Caco-2 (cell line): ENCODE measurements at regions not wholly inside any gene's neighbourhood (a gene's known extent, or its start where the extent isn't known, plus 50 kb on each side); places are given as distances from the start of the nearest gene placed in this dataset.

Experiments used
- BruUV-seq: library from RNA; stranded (reverse); fragments of 400-500 nt; replicated peaks from 2 replicates; lab custom pipeline; 2021; lab: Mats Ljungman, UMichigan
- CTCF ChIA-PET: fragments of 300-600 bp; sonication (Branson Sonifier 250); formaldehyde crosslinking; loops from one replicate; lab custom pipeline; 2022; ENCODE audit warnings: antibody characterized with exemption; lab: Charles Lee
- POLR2A ChIA-PET: fragments of 300-600 bp; sonication (Branson Sonifier 250); formaldehyde crosslinking; loops from one replicate; lab custom pipeline; 2022; ENCODE audit warnings: antibody characterized with exemption; lab: Charles Lee
- DNase-seq, 2 experiments: peaks; one replicate each; pipeline versions ENCODE4 v3.0.0 to v3.0.0-alpha.2; 2020 to 2022
- H3K27me3 ChIP-seq: replicated peaks from 2 replicates; pipeline ENCODE4 v1.6.0; 2011; ENCODE audit warnings: low read length; ENCODE audit not compliant: control insufficient read depth, insufficient read depth
- H3K36me3 ChIP-seq: 2 replicates; pipeline ENCODE4 v1.5.1; 2011; ENCODE audit warnings: low read length; ENCODE audit not compliant: control insufficient read depth, insufficient read depth
- H3K4me1 ChIP-seq: fragments of 250-450 bp; sonication (Bioruptor Pico); 2 replicates; pipeline ENCODE4 v1.5.1; 2020; ENCODE audit warnings: mild to moderate bottlenecking
- H3K4me3 ChIP-seq: 2 replicates; pipeline ENCODE4 v1.5.1; 2011; ENCODE audit warnings: low read depth, mild to moderate bottlenecking, control low read depth, low read length
- H3K9me3 ChIP-seq: fragments of 250-450 bp; sonication (Bioruptor Pico); 2 replicates; pipeline ENCODE4 v1.5.1; 2020; ENCODE audit warnings: mild to moderate bottlenecking, moderate library complexity
- H3K27ac Mint-ChIP-seq: one replicate; pipeline ENCODE4 v1.8.0; 2022; ENCODE audit warnings: mixed read lengths; ENCODE audit not compliant: unreplicated experiment
- H3K27me3 Mint-ChIP-seq: one replicate; pipeline ENCODE4 v1.8.0; 2022; ENCODE audit warnings: mixed read lengths; ENCODE audit not compliant: insufficient read depth, unreplicated experiment
- H3K36me3 Mint-ChIP-seq: one replicate; pipeline ENCODE4 v1.8.0; 2022; ENCODE audit warnings: mild to moderate bottlenecking, mixed read lengths; ENCODE audit not compliant: insufficient read depth, unreplicated experiment
- H3K4me1 Mint-ChIP-seq: one replicate; pipeline ENCODE4 v1.8.0; 2022; ENCODE audit warnings: low read depth, mixed read lengths; ENCODE audit not compliant: unreplicated experiment
- H3K4me3 Mint-ChIP-seq: one replicate; pipeline ENCODE4 v1.8.0; 2022; ENCODE audit warnings: mild to moderate bottlenecking, moderate library complexity, mixed read lengths; ENCODE audit not compliant: unreplicated experiment
- H3K9me3 Mint-ChIP-seq: one replicate; pipeline ENCODE4 v1.8.0; 2022; ENCODE audit warnings: mixed read lengths; ENCODE audit not compliant: unreplicated experiment
- intact Hi-C: fragments of 100-400 bp; cut with micrococcal nuclease; formaldehyde crosslinking; loops from one replicate; pipeline ENCODE4 v1.10.0; 2022; ENCODE audit not compliant: unreplicated experiment
- TF ChIP-seq, protein P1 (sequence below), 2 experiments: fragments of 200-600 bp in 1 of 2; IDR thresholded peaks; 1 replicate in 1 of 2; 2 replicates in 1 of 2; pipeline versions ENCODE4 v1.5.1 to v1.8.0; 2011 to 2022; ENCODE audit warnings: antibody characterized with exemption in 1 of 2, control low read depth in 1 of 2, inconsistent platforms in 1 of 2, low read depth in 1 of 2, low read length in 1 of 2, mild to moderate bottlenecking in 1 of 2, moderate library complexity in 1 of 2; ENCODE audit not compliant: insufficient read depth in 1 of 2, severe bottlenecking in 1 of 2, unreplicated experiment in 1 of 2

DNA sequence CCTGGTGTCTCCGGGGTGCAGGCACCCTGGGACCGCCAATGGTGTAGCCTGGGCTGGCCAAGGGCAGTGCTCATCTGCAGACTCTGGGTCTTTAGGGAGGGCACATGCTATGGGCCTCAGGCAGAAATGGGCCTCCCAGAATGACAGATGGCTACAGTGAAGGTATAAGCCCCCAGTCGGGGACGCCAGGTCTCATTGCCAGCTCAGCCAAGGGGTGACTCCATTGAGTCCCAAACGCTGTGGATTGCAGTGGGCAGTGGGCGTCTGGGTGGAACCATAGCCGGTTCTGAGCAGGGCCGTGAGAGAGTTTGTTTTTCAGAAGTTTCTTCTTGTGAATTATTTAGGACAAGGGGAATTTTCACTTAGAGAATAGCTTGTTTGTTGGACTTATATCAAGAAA, 516.9 kb downstream of the TBC1D22A start:
- H3K36me3 Mint-ChIP-seq: no peaks in the 10 kb centered on the region
- H3K27ac Mint-ChIP-seq: no peak overlapping the region
- H3K9me3 ChIP-seq: no peaks in the 10 kb centered on the region
- no peaks in the 10 kb centered on the region for H3K9me3 Mint-ChIP-seq
- H3K27me3 Mint-ChIP-seq: peaks cover 21% of the 10 kb centered on the region
- H3K4me1 ChIP-seq: no peaks in the 10 kb centered on the region
- H3K4me3 Mint-ChIP-seq: no peak overlapping the region
- no peak overlapping the region for H3K4me3 ChIP-seq
- peaks cover 1% of the 10 kb centered on the region; the same call in 1 of the 2 replicates for H3K27me3 ChIP-seq
- POLR2A ChIA-PET: no interaction called here
- BruUV-seq: no TSS peak
- DNase-seq: no peak
- TF ChIP-seq, protein P1, sequence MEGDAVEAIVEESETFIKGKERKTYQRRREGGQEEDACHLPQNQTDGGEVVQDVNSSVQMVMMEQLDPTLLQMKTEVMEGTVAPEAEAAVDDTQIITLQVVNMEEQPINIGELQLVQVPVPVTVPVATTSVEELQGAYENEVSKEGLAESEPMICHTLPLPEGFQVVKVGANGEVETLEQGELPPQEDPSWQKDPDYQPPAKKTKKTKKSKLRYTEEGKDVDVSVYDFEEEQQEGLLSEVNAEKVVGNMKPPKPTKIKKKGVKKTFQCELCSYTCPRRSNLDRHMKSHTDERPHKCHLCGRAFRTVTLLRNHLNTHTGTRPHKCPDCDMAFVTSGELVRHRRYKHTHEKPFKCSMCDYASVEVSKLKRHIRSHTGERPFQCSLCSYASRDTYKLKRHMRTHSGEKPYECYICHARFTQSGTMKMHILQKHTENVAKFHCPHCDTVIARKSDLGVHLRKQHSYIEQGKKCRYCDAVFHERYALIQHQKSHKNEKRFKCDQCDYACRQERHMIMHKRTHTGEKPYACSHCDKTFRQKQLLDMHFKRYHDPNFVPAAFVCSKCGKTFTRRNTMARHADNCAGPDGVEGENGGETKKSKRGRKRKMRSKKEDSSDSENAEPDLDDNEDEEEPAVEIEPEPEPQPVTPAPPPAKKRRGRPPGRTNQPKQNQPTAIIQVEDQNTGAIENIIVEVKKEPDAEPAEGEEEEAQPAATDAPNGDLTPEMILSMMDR (IDR thresholded peaks at IDR 0.05; ENCODE audit: insufficient read depth in 1 of 2, low read depth in 1 of 2, low read length in 1 of 2, severe bottlenecking in 1 of 2, unreplicated experiment in 1 of 2): no peak
- intact Hi-C loops: no loop called here
- CTCF ChIA-PET: no interaction called here
- no peaks in the 10 kb centered on the region for H3K4me1 Mint-ChIP-seq
- H3K36me3 ChIP-seq: no peaks in the 10 kb centered on the region

DNA sequence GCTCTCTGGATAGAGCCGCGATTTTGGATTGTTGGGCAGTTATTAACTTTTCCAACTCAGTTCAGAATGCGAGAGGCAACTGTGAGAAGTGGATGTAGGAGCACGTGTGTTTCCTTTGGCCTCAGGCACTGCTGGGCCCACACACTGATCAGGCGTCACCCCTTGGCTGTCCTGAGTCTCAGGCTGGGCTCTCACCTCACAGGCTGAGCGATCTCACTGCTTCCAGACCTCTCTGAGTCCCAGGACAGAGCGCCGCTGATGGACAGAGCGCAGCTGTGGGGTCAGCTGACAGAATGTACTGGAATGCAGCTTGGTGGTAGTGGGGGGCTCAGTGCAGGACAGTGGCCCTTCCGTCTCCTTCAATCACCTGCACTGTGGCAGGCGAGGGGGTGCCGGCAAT, 516.2 kb downstream of the TBC1D22A start:
- ChIA-PET POLR2A (no interaction called here), CTCF (no interaction called here)
- Histone ChIP-seq H3K9me3 (no peaks in the 10 kb centered on the region), H3K4me1 (no peaks in the 10 kb centered on the region), H3K4me3 (no peak overlapping the region), H3K36me3 (no peaks in the 10 kb centered on the region), H3K27me3 (peaks cover 1% of the 10 kb centered on the region; the same call in 1 of the 2 replicates)
- TF ChIP-seq, protein P1 (IDR thresholded peaks at IDR 0.05; ENCODE audit: insufficient read depth in 1 of 2, low read depth in 1 of 2, low read length in 1 of 2, severe bottlenecking in 1 of 2, unreplicated experiment in 1 of 2): no peak
- BruUV-seq: no TSS peak
- no peak for DNase-seq
- intact Hi-C loops: no loop called here
- H3K4me1 Mint-ChIP-seq: no peaks in the 10 kb centered on the region
- no peak overlapping the region for H3K4me3 Mint-ChIP-seq
- no peaks in the 10 kb centered on the region for H3K9me3 Mint-ChIP-seq
- H3K36me3 Mint-ChIP-seq: no peaks in the 10 kb centered on the region
- peaks cover 21% of the 10 kb centered on the region for H3K27me3 Mint-ChIP-seq
- H3K27ac Mint-ChIP-seq: no peak overlapping the region

DNA sequence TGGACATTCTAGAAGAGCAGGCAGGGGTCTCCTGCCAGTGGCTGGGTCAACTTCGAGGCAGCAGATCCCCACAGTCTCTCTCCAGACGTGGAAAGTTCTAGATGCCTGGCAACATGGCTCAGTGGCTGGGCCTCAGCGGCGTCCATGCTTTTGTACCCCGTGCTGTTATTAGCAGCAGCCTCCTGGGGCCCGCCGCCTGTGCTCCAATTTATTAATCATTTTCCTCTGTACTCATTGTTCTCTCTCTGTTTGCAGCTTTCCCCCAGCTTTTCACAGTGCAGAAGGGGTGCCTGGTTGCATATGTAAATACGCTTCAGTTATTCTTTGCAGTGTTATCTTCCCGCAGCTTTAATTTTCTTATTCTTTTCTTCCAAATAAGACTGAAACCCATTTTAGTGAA, 515.1 kb downstream of the TBC1D22A start:
- H3K9me3 Mint-ChIP-seq: no peaks in the 10 kb centered on the region
- CTCF ChIA-PET: no interaction called here
- intact Hi-C loops: no loop called here

More for the DNA sequence above, 515.1 kb downstream of the TBC1D22A start:
- no TSS peak for BruUV-seq
- peaks cover 1% of the 10 kb centered on the region; the same call in 1 of the 2 replicates for H3K27me3 ChIP-seq
- POLR2A ChIA-PET: no interaction called here
- no peak overlapping the region for H3K27ac Mint-ChIP-seq
- TF ChIP-seq, protein P1 (IDR thresholded peaks at IDR 0.05; ENCODE audit: insufficient read depth in 1 of 2, low read depth in 1 of 2, low read length in 1 of 2, severe bottlenecking in 1 of 2, unreplicated experiment in 1 of 2): no peak
- peaks cover 18% of the 10 kb centered on the region for H3K27me3 Mint-ChIP-seq
- no peaks in the 10 kb centered on the region for H3K9me3 ChIP-seq
- no peaks in the 10 kb centered on the region for H3K36me3 ChIP-seq
- no peak overlapping the region for H3K4me3 ChIP-seq
- H3K4me3 Mint-ChIP-seq: no peak overlapping the region
- H3K4me1 Mint-ChIP-seq: no peaks in the 10 kb centered on the region
- H3K36me3 Mint-ChIP-seq: no peaks in the 10 kb centered on the region
- DNase-seq: no peak
- no peaks in the 10 kb centered on the region for H3K4me1 ChIP-seq
